Activated T-cell treated with anti-CD3 and anti-CD28 coated beads for 4 hours (primary cell): ENCODE measurements at regions not wholly inside any gene's neighbourhood (a gene's known extent, or its start where the extent isn't known, plus 50 kb on each side); places are given as distances from the start of the nearest gene placed in this dataset.
"Not testable (repeated sequence)": the region's sequence is repeated elsewhere in the genome, so short reads cannot be mapped to it uniquely, and the experiment has no call there.

Experiments
- DNase-seq: peaks from one replicate; pipeline ENCODE4 v3.0.0-alpha.2; 2020

- no peak for DNase-seq
These were observed 376.9 kb upstream of the NRG3 start for GRCh38 chr10:81498011-81498551.

- no peak for DNase-seq
These were observed 372.2 kb upstream of the NRG3 start for GRCh38 chr10:81502677-81503359.

GRCh38 chr10:81505777-81506176 lies 369.2 kb upstream of the NRG3 start:
- DNase-seq = not testable (repeated sequence)

- DNase-seq = no peak
These were observed 360.2 kb upstream of the NRG3 start for GRCh38 chr10:81514811-81515210.

GRCh38 chr10:81520688-81521087 lies 354.3 kb upstream of the NRG3 start:
- no peak for DNase-seq

- DNase-seq = no peak
These were observed 350.5 kb upstream of the NRG3 start for GRCh38 chr10:81524467-81524866.

GRCh38 chr10:81532403-81532802 lies 342.6 kb upstream of the NRG3 start:
- DNase-seq = no peak

- no peak for DNase-seq
These were observed 340.0 kb upstream of the NRG3 start for GRCh38 chr10:81534991-81535390.

- no peak for DNase-seq
These were observed 333.5 kb upstream of the NRG3 start for GRCh38 chr10:81541517-81541916.

GRCh38 chr10:81546243-81546642 lies 328.8 kb upstream of the NRG3 start:
- no peak for DNase-seq

- no peak for DNase-seq
These were observed 326.8 kb upstream of the NRG3 start for GRCh38 chr10:81548160-81548559.

- DNase-seq = no peak
These were observed 310.9 kb upstream of the NRG3 start for GRCh38 chr10:81564143-81564542.

GRCh38 chr10:81569488-81569887 lies 305.5 kb upstream of the NRG3 start:
- DNase-seq = no peak

GRCh38 chr10:81570349-81570748 lies 304.6 kb upstream of the NRG3 start:
- no peak for DNase-seq

GRCh38 chr10:81570878-81571794 lies 303.9 kb upstream of the NRG3 start:
- no peak for DNase-seq

GRCh38 chr10:81575036-81575435 lies 300.0 kb upstream of the NRG3 start:
- DNase-seq = no peak

GRCh38 chr10:81576336-81576735 lies 298.7 kb upstream of the NRG3 start:
- no peak for DNase-seq

GRCh38 chr10:81594991-81595390 lies 280.0 kb upstream of the NRG3 start:
- no peak for DNase-seq

GRCh38 chr10:81600185-81600584 lies 274.8 kb upstream of the NRG3 start:
- no peak for DNase-seq

GRCh38 chr10:81603106-81603620 lies 271.8 kb upstream of the NRG3 start:
- DNase-seq = no peak

GRCh38 chr10:81644485-81644884 lies 230.5 kb upstream of the NRG3 start:
- not testable (repeated sequence) for DNase-seq

- DNase-seq = no peak
These were observed 219.0 kb upstream of the NRG3 start for GRCh38 chr10:81655986-81656385.

- DNase-seq = no peak
These were observed 212.2 kb upstream of the NRG3 start for GRCh38 chr10:81662837-81663236.

GRCh38 chr10:81664800-81665199 lies 210.2 kb upstream of the NRG3 start:
- DNase-seq = not testable (repeated sequence)
